ENCODE measurements at regions not wholly inside any gene's neighbourhood (a gene's known extent, or its start where the extent isn't known, plus 50 kb on each side); places are given as distances from the start of the nearest gene placed in this dataset.

- Histone ChIP-seq H3K27ac (ENCODE audit: low read depth, low read length, poor library complexity, severe bottlenecking) (no peak overlapping the region), H3K79me2 (ENCODE audit: insufficient read depth, low read length) (no peaks in the 10 kb centered on the region), H3F3A (ENCODE audit: insufficient read depth, low read length) (no peaks in the 10 kb centered on the region), H2AFZ (ENCODE audit: low read length) (no peak overlapping the region), H3K4me3 (ENCODE audit: low read depth, low read length, poor library complexity, severe bottlenecking) (no peak overlapping the region), H3K36me3 (ENCODE audit: insufficient read depth, low read length) (no peaks in the 10 kb centered on the region), H3K4me1 (ENCODE audit: insufficient read depth, low read length, severe bottlenecking) (no peaks in the 10 kb centered on the region), H3K9me2 (ENCODE audit: low read depth, low read length) (no peaks in the 10 kb centered on the region), H3K9me3 (ENCODE audit: low read length) (no peaks in the 10 kb centered on the region), H3K27me3 (ENCODE audit: insufficient read depth, low read length) (no peaks in the 10 kb centered on the region), H3K9ac (ENCODE audit: low read length) (no peak overlapping the region), H4K20me1 (ENCODE audit: insufficient read depth, low read length) (no peaks in the 10 kb centered on the region), H3K4me2 (ENCODE audit: low read length) (no peak overlapping the region)
- TF ChIP-seq EZH2 (IDR thresholded peaks at IDR 0.05; ENCODE audit: borderline replicate concordance, low read length) (no peak), CTCF (IDR thresholded peaks at IDR 0.05; ENCODE audit: low read length) (no peak)
These were observed 183.9 kb upstream of the PCDH7 start for GRCh38 chr4:30536231-30536630.

GRCh38 chr4:30537456-30537855 lies 182.7 kb upstream of the PCDH7 start:
- Histone ChIP-seq H2AFZ (ENCODE audit: low read length) (no peak overlapping the region), H3K27ac (ENCODE audit: low read depth, low read length, poor library complexity, severe bottlenecking) (no peak overlapping the region), H3K79me2 (ENCODE audit: insufficient read depth, low read length) (no peaks in the 10 kb centered on the region), H3K4me1 (ENCODE audit: insufficient read depth, low read length, severe bottlenecking) (no peaks in the 10 kb centered on the region), H3F3A (ENCODE audit: insufficient read depth, low read length) (no peaks in the 10 kb centered on the region), H3K9me2 (ENCODE audit: low read depth, low read length) (no peaks in the 10 kb centered on the region), H3K9me3 (ENCODE audit: low read length) (no peaks in the 10 kb centered on the region), H3K36me3 (ENCODE audit: insufficient read depth, low read length) (no peaks in the 10 kb centered on the region), H4K20me1 (ENCODE audit: insufficient read depth, low read length) (no peaks in the 10 kb centered on the region), H3K4me3 (ENCODE audit: low read depth, low read length, poor library complexity, severe bottlenecking) (no peak overlapping the region), H3K9ac (ENCODE audit: low read length) (no peak overlapping the region), H3K27me3 (ENCODE audit: insufficient read depth, low read length) (no peaks in the 10 kb centered on the region), H3K4me2 (ENCODE audit: low read length) (no peak overlapping the region)
- TF ChIP-seq EZH2 (IDR thresholded peaks at IDR 0.05; ENCODE audit: borderline replicate concordance, low read length): no peak
- TF ChIP-seq CTCF (IDR thresholded peaks at IDR 0.05; ENCODE audit: low read length): no peak

DNA sequence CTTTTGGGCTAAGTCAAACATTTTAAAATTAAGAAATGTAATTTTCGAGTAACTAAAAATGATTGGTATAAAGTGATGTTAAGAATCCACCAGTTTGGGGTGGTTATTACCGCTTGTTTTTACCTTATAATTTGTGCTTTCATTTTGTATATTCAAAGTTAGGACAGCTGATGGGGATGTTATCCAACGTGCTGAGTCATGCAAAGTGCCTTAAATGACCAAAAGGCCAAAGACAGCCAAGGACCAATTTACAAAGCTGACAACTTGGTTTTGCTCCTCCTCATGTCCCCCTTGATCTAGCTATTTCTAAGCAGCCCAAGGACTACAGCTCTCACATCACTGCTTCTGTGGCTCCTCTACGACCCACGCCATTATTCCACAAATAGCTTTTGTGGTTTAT lies 181.4 kb upstream of the PCDH7 start:
- Histone ChIP-seq H3K4me2 (ENCODE audit: low read length) (no peak overlapping the region), H3K4me1 (ENCODE audit: insufficient read depth, low read length, severe bottlenecking) (no peaks in the 10 kb centered on the region), H3K4me3 (ENCODE audit: low read depth, low read length, poor library complexity, severe bottlenecking) (no peak overlapping the region), H3K27ac (ENCODE audit: low read depth, low read length, poor library complexity, severe bottlenecking) (no peak overlapping the region), H3K79me2 (ENCODE audit: insufficient read depth, low read length) (no peaks in the 10 kb centered on the region), H3K9me2 (ENCODE audit: low read depth, low read length) (no peaks in the 10 kb centered on the region), H3K27me3 (ENCODE audit: insufficient read depth, low read length) (no peaks in the 10 kb centered on the region), H4K20me1 (ENCODE audit: insufficient read depth, low read length) (no peaks in the 10 kb centered on the region), H3K36me3 (ENCODE audit: insufficient read depth, low read length) (no peaks in the 10 kb centered on the region), H3K9me3 (ENCODE audit: low read length) (no peaks in the 10 kb centered on the region), H3F3A (ENCODE audit: insufficient read depth, low read length) (no peaks in the 10 kb centered on the region), H3K9ac (ENCODE audit: low read length) (no peak overlapping the region), H2AFZ (ENCODE audit: low read length) (no peak overlapping the region)
- no peak for TF ChIP-seq EZH2 (IDR thresholded peaks at IDR 0.05; ENCODE audit: borderline replicate concordance, low read length)
- TF ChIP-seq CTCF (IDR thresholded peaks at IDR 0.05; ENCODE audit: low read length): no peak
